SK-N-SH (cell line): ENCODE measurements at regions not wholly inside any gene's neighbourhood (a gene's known extent, or its start where the extent isn't known, plus 50 kb on each side); places are given as distances from the start of the nearest gene placed in this dataset.

ENCODE experiments used
- CTCF ChIA-PET: fragments of 300-600, 350-600 bp; formaldehyde crosslinking; extraction: SDS; loops from one replicate; lab custom pipeline; 2021; lab: Yijun Ruan, JAX
- POLR2A ChIA-PET: fragments of 350-600 bp; sonication (Branson Sonifier 250); formaldehyde crosslinking; extraction: SDS; loops from one replicate; lab custom pipeline; 2020; ENCODE audit warnings: antibody characterized with exemption, inconsistent platforms; lab: Yijun Ruan, JAX
- DNase-seq: peaks from one replicate; pipeline ENCODE4 v3.0.0; 2012
- H2AFZ ChIP-seq: fragments of 200-600 bp; sonication (generic); 2 replicates; pipeline ENCODE4 v1.8.1; 2016; ENCODE audit warnings: antibody characterized with exemption, mild to moderate bottlenecking, low read depth
- H3F3A ChIP-seq: fragments of 200-600 bp; sonication (generic); replicated peaks from 2 replicates; pipeline ENCODE3; 2016; ENCODE audit warnings: antibody characterized with exemption, mild to moderate bottlenecking; ENCODE audit not compliant: insufficient read depth
- H3K27ac ChIP-seq, 2 experiments: fragments of 200-500 bp in 1 of 2; fragments of 200-600 bp in 1 of 2; sonication (Bioruptor generic) in 1 of 2; sonication (generic), shearing (Covaris generic) in 1 of 2; 2 replicates each; pipeline versions ENCODE4 v1.5.1 to v1.6.1; 2014 to 2016; ENCODE audit warnings: low read depth in 2 of 2, inconsistent platforms in 1 of 2, low read length in 1 of 2, mild to moderate bottlenecking in 1 of 2, mixed read lengths in 1 of 2
- H3K27me3 ChIP-seq: fragments of 200-600 bp; sonication (generic), shearing (Covaris generic); 2 replicates; pipeline ENCODE4 v1.6.1; 2016; ENCODE audit warnings: mixed run types; ENCODE audit not compliant: insufficient read depth
- H3K36me3 ChIP-seq, 2 experiments: fragments of 200-500 bp in 1 of 2; fragments of 200-600 bp in 1 of 2; sonication (Bioruptor generic) in 1 of 2; sonication (generic) in 1 of 2; replicated peaks in 1 of 2; 2 replicates each; pipeline versions ENCODE3 to v1.5.1; 2014 to 2016; ENCODE audit warnings: low read length in 1 of 2, mild to moderate bottlenecking in 1 of 2; ENCODE audit not compliant: insufficient read depth in 2 of 2, control insufficient read depth in 1 of 2
- H3K4me1 ChIP-seq, 2 experiments: fragments of 200-500 bp in 1 of 2; fragments of 200-600 bp in 1 of 2; sonication (Bioruptor generic) in 1 of 2; sonication (generic), shearing (Covaris generic) in 1 of 2; 2 replicates each; pipeline versions ENCODE4 v1.5.1 to v1.6.1; 2014 to 2016; ENCODE audit warnings: low read depth in 1 of 2, low read length in 1 of 2, mixed run types in 1 of 2; ENCODE audit not compliant: insufficient read depth in 2 of 2, control insufficient read depth in 1 of 2
- H3K4me2 ChIP-seq: fragments of 200-600 bp; sonication (generic), shearing (Covaris generic); 2 replicates; pipeline ENCODE4 v1.6.1; 2017; ENCODE audit warnings: mixed run types
- H3K4me3 ChIP-seq, 2 experiments: fragments of 200-500 bp in 1 of 2; fragments of 200-600 bp in 1 of 2; sonication (Bioruptor generic) in 1 of 2; sonication (generic), shearing (Covaris generic) in 1 of 2; 2 replicates each; pipeline versions ENCODE4 v1.5.1 to v1.8.1; 2014 to 2016; ENCODE audit warnings: low read depth in 2 of 2, inconsistent platforms in 1 of 2, low read length in 1 of 2, mild to moderate bottlenecking in 1 of 2, mixed read lengths in 1 of 2, moderate library complexity in 1 of 2
- H3K79me2 ChIP-seq: fragments of 200-600 bp; sonication (generic); 2 replicates; pipeline ENCODE4 v1.8.1; 2017; ENCODE audit warnings: mild to moderate bottlenecking; ENCODE audit not compliant: insufficient read depth
- H3K9ac ChIP-seq: fragments of 200-600 bp; sonication (generic); 2 replicates; pipeline ENCODE4 v1.6.1; 2017; ENCODE audit warnings: mixed run types
- H3K9me2 ChIP-seq: fragments of 200-600 bp; sonication (generic); 2 replicates; pipeline ENCODE4 v1.6.1; 2017; ENCODE audit warnings: mixed run types
- H3K9me3 ChIP-seq: fragments of 200-600 bp; sonication (generic); 2 replicates; pipeline ENCODE4 v1.6.1; 2017; ENCODE audit warnings: mixed run types, mild to moderate bottlenecking, moderate library complexity
- H4K20me1 ChIP-seq: fragments of 200-600 bp; sonication (generic); 2 replicates; pipeline ENCODE4 v1.6.1; 2017; ENCODE audit warnings: mild to moderate bottlenecking, mixed run types; ENCODE audit not compliant: insufficient read depth
- CTCF ChIP-seq: fragments of 200-600 bp; sonication (generic); IDR thresholded peaks from 2 replicates; pipeline ENCODE4 v1.6.1; 2017; ENCODE audit warnings: antibody characterized with exemption, mild to moderate bottlenecking, moderate library complexity
- ELF1 ChIP-seq: IDR thresholded peaks from 2 replicates; pipeline ENCODE4 v1.4.0; 2012
- EZH2phosphoT487 ChIP-seq: fragments of 200-600 bp; sonication (generic); IDR thresholded peaks from 2 replicates; pipeline ENCODE4 v1.6.1; 2017; ENCODE audit warnings: low read depth, mixed run types, mild to moderate bottlenecking, antibody characterized with exemption, moderate library complexity, borderline replicate concordance
- FOXJ3 ChIP-seq: sonication (generic); formaldehyde crosslinking; IDR thresholded peaks from 2 replicates; pipeline ENCODE4 v1.5.1; 2020; ENCODE audit warnings: mild to moderate bottlenecking, missing genetic modification reagents
- FOXM1 ChIP-seq: IDR thresholded peaks from 2 replicates; pipeline ENCODE4 v1.4.0; 2012; ENCODE audit warnings: low read depth, mild to moderate bottlenecking
- GABPA ChIP-seq: IDR thresholded peaks from 2 replicates; pipeline ENCODE4 v1.4.0; 2012; ENCODE audit warnings: low read depth, mild to moderate bottlenecking
- MXI1 ChIP-seq: IDR thresholded peaks from 2 replicates; pipeline ENCODE4 v1.6.1; 2012; ENCODE audit warnings: mild to moderate bottlenecking, low read depth, low read length, improper control_type of control experiment
- NFIC ChIP-seq: IDR thresholded peaks from 2 replicates; pipeline ENCODE4 v1.4.0; 2012; ENCODE audit warnings: borderline replicate concordance
- NRF1 ChIP-seq: IDR thresholded peaks from 2 replicates; pipeline ENCODE4 v1.6.1; 2012; ENCODE audit warnings: low read depth, mild to moderate bottlenecking, low read length
- PBX3 ChIP-seq: IDR thresholded peaks from 2 replicates; pipeline ENCODE4; 2012
- POLR2AphosphoS5 ChIP-seq: IDR thresholded peaks from 2 replicates; pipeline ENCODE4 v1.6.1; 2012; ENCODE audit warnings: low read depth, low read length
- REST ChIP-seq: IDR thresholded peaks from 2 replicates; pipeline ENCODE4 v1.6.1; 2012; ENCODE audit warnings: mild to moderate bottlenecking, low read depth, low read length, moderate library complexity
- SIN3A ChIP-seq: IDR thresholded peaks from 2 replicates; pipeline ENCODE4 v1.6.1; 2012; ENCODE audit warnings: low read depth, mild to moderate bottlenecking, low read length, moderate library complexity, borderline replicate concordance
- TAF1 ChIP-seq: IDR thresholded peaks from 2 replicates; pipeline ENCODE4 v1.6.1; 2012; ENCODE audit warnings: low read depth, mild to moderate bottlenecking, low read length, moderate library complexity, borderline replicate concordance
- TCF12 ChIP-seq: IDR thresholded peaks from 2 replicates; pipeline ENCODE4 v1.4.0; 2012
- TEAD4 ChIP-seq: IDR thresholded peaks from 2 replicates; pipeline ENCODE4 v1.4.0; 2012; ENCODE audit warnings: mild to moderate bottlenecking, borderline replicate concordance; ENCODE audit not compliant: insufficient read depth
- YY1 ChIP-seq: IDR thresholded peaks from 2 replicates; pipeline ENCODE4 v1.4.0; 2012; ENCODE audit warnings: low read depth, mild to moderate bottlenecking
- WGBS: methylation state at CpG from one replicate; pipeline ENCODE4 v1.1.6; 2017; ENCODE audit warnings: low lambda C conversion rate; 5-methylcytosine and 5-hydroxymethylcytosine counted together

GRCh38 chr5:165526357-165526756 lies 2020.9 kb downstream of the MAT2B start:
- Histone ChIP-seq H3K4me3 (no peak overlapping the region), H3K9me2 (no peaks in the 10 kb centered on the region), H3K79me2 (no peaks in the 10 kb centered on the region), H3K27ac (no peak overlapping the region), H3K9ac (no peak overlapping the region), H2AFZ (no peak overlapping the region), H3K4me2 (no peak overlapping the region), H3K36me3 (no peaks in the 10 kb centered on the region), H3K4me1 (no peaks in the 10 kb centered on the region), H3K27me3 (no peaks in the 10 kb centered on the region), H4K20me1 (no peaks in the 10 kb centered on the region), H3K9me3 (peaks cover 4% of the 10 kb centered on the region; the same call in 1 of the 2 replicates), H3F3A (no peaks in the 10 kb centered on the region)
- ChIA-PET CTCF (no interaction called here), POLR2A (no interaction called here)
- 19% methylated on average over 3 of the region's 3 CpGs for WGBS
- TF ChIP-seq FOXM1 (no peak), TEAD4 (no peak), ELF1 (no peak), TAF1 (no peak), FOXJ3 (CRISPR knock-in tag) (no peak), POLR2AphosphoS5 (no peak), YY1 (no peak), GABPA (no peak), CTCF (no peak), NRF1 (no peak), EZH2phosphoT487 (no peak), NFIC (no peak), PBX3 (no peak), MXI1 (no peak), SIN3A (no peak), TCF12 (no peak), REST (no peak)
- DNase-seq = no peak
